Mesenchymal stem cell (in vitro differentiated cells and primary cell): ENCODE measurements at regions not wholly inside any gene's neighbourhood (a gene's known extent, or its start where the extent isn't known, plus 50 kb on each side); places are given as distances from the start of the nearest gene placed in this dataset.

ENCODE experiments used
- DNase-seq: peaks from one replicate; pipeline ENCODE4 v3.0.0-alpha.2; 2013
- H2AFZ ChIP-seq: one replicate; pipeline ENCODE4 v1.6.1; 2013; ENCODE audit warnings: low read depth, mild to moderate bottlenecking, control low read depth, inconsistent platforms, low read length, moderate library complexity
- H2AK5ac ChIP-seq: 2 replicates; pipeline ENCODE4 v1.6.1; 2013; ENCODE audit warnings: low read length, moderate library complexity, mild to moderate bottlenecking, inconsistent platforms; ENCODE audit not compliant: severe bottlenecking
- H2BK120ac ChIP-seq: one replicate; pipeline ENCODE4 v1.6.1; 2013; ENCODE audit warnings: low read depth, mild to moderate bottlenecking, inconsistent platforms, low read length, moderate library complexity
- H2BK12ac ChIP-seq, 2 experiments: one replicate each; pipeline ENCODE4 v1.6.1; 2013; ENCODE audit warnings: inconsistent platforms in 2 of 2, low read length in 2 of 2, mild to moderate bottlenecking in 2 of 2, moderate library complexity in 2 of 2, control low read depth in 1 of 2
- H2BK15ac ChIP-seq: one replicate; pipeline ENCODE4 v1.6.1; 2013; ENCODE audit warnings: mild to moderate bottlenecking, low read depth, inconsistent platforms; ENCODE audit not compliant: poor library complexity, severe bottlenecking
- H2BK5ac ChIP-seq: 2 replicates; pipeline ENCODE4 v1.6.1; 2013; ENCODE audit warnings: low read depth, mild to moderate bottlenecking, low read length, control low read depth, inconsistent platforms; ENCODE audit not compliant: poor library complexity, severe bottlenecking
- H3K14ac ChIP-seq, 2 experiments: one replicate each; pipeline ENCODE4 v1.6.1; 2013; ENCODE audit warnings: inconsistent platforms in 2 of 2, low read length in 2 of 2, control low read depth in 1 of 2, mild to moderate bottlenecking in 1 of 2, moderate library complexity in 1 of 2
- H3K18ac ChIP-seq, 2 experiments: one replicate each; pipeline ENCODE4 v1.6.1; 2013; ENCODE audit warnings: inconsistent platforms in 2 of 2, low read length in 2 of 2, control low read depth in 1 of 2, low read depth in 1 of 2, mild to moderate bottlenecking in 1 of 2
- H3K23ac ChIP-seq, 2 experiments: one replicate each; pipeline ENCODE4 v1.6.1; 2013; ENCODE audit warnings: inconsistent platforms in 2 of 2, low read length in 2 of 2, mild to moderate bottlenecking in 2 of 2, moderate library complexity in 2 of 2, control low read depth in 1 of 2
- H3K27ac ChIP-seq: 2 replicates; pipeline ENCODE4 v1.5.1; 2013; ENCODE audit warnings: mild to moderate bottlenecking, moderate library complexity, low read length, control low read depth, inconsistent platforms; ENCODE audit not compliant: poor library complexity, severe bottlenecking
- H3K27me3 ChIP-seq, 2 experiments: 2 replicates each; pipeline versions ENCODE4 v1.6.1 to v1.7.0; 2013; ENCODE audit warnings: low read length in 2 of 2, mild to moderate bottlenecking in 2 of 2, moderate library complexity in 2 of 2, control low read depth in 1 of 2, inconsistent platforms in 1 of 2; ENCODE audit not compliant: control insufficient read depth in 1 of 2, insufficient read depth in 1 of 2
- H3K36me3 ChIP-seq, 2 experiments: 2 replicates each; pipeline versions ENCODE4 v1.6.1 to v1.7.0; 2013; ENCODE audit warnings: low read length in 2 of 2, control low read depth in 1 of 2, inconsistent platforms in 1 of 2, low read depth in 1 of 2, mild to moderate bottlenecking in 1 of 2; ENCODE audit not compliant: insufficient read depth in 2 of 2, control insufficient read depth in 1 of 2
- H3K4ac ChIP-seq, 2 experiments: one replicate each; pipeline ENCODE4 v1.6.1; 2013; ENCODE audit warnings: inconsistent platforms in 2 of 2, low read length in 2 of 2, mild to moderate bottlenecking in 2 of 2, moderate library complexity in 2 of 2, control low read depth in 1 of 2, low read depth in 1 of 2
- H3K4me1 ChIP-seq: 2 replicates; pipeline ENCODE4 v1.6.1; 2013; ENCODE audit warnings: low read depth, low read length, control low read depth; ENCODE audit not compliant: control insufficient read depth, insufficient read depth
- H3K4me2 ChIP-seq: 2 replicates; pipeline ENCODE4 v1.6.1; 2013; ENCODE audit warnings: low read length, mild to moderate bottlenecking, inconsistent platforms; ENCODE audit not compliant: poor library complexity, severe bottlenecking
- H3K4me3 ChIP-seq, 2 experiments: 2 replicates each; pipeline versions ENCODE4 v1.5.1 to v1.7.0; 2013; ENCODE audit warnings: low read length in 2 of 2, mild to moderate bottlenecking in 2 of 2, control low read depth in 1 of 2, low read depth in 1 of 2; ENCODE audit not compliant: insufficient read depth in 1 of 2
- H3K79me1 ChIP-seq: replicated peaks from 2 replicates; pipeline ENCODE4 v1.6.1; 2013; ENCODE audit warnings: mild to moderate bottlenecking, control low read depth, low read length, inconsistent platforms; ENCODE audit not compliant: poor library complexity, severe bottlenecking
- H3K9ac ChIP-seq: 2 replicates; pipeline ENCODE4 v1.7.0; 2013; ENCODE audit warnings: mild to moderate bottlenecking, low read length, moderate library complexity
- H3K9me3 ChIP-seq: 2 replicates; pipeline ENCODE4 v1.7.0; 2013; ENCODE audit warnings: mild to moderate bottlenecking, low read length; ENCODE audit not compliant: control insufficient read depth
- H4K8ac ChIP-seq: one replicate; pipeline ENCODE4 v1.6.1; 2013; ENCODE audit warnings: inconsistent platforms, mild to moderate bottlenecking, low read length, moderate library complexity
- H4K91ac ChIP-seq: one replicate; pipeline ENCODE4 v1.6.1; 2013; ENCODE audit warnings: mild to moderate bottlenecking, low read length, inconsistent platforms
- WGBS: methylation state at CpG from one replicate; pipeline ENCODE4 v1.1.7; 2013; ENCODE audit warnings: mixed read lengths; 5-methylcytosine and 5-hydroxymethylcytosine counted together

DNA sequence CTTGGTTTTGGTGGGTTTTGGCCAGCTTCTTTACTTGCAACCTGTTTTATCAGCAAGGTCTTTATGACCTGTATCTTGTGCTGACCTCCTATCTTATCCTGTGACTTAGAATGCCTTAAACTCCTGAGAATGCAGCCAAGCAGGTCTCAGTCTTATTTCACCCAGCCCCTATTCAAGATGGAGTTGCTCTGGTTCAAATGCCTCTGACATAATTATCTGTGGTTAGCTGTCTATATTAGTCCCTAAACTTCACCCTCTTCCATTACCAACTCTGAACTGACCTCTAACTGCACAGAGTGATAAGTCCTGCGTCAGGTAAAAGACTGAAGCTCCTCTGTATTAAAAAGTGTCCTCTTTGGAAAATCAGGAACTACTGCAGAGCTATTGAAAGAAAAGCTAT lies 61.9 kb upstream of the CD96 start:
- Histone ChIP-seq H2BK120ac (no peak overlapping the region), H3K36me3 (no peaks in the 10 kb centered on the region), H3K4me1 (no peaks in the 10 kb centered on the region), H2AK5ac (no peak overlapping the region), H4K8ac (no peak overlapping the region), H2AFZ (no peak overlapping the region), H3K27me3 (no peaks in the 10 kb centered on the region), H3K79me1 (no peaks in the 10 kb centered on the region), H3K27ac (no peak overlapping the region), H3K4ac (no peak overlapping the region), H3K18ac (no peak overlapping the region), H2BK12ac (no peak overlapping the region), H2BK5ac (no peak overlapping the region), H2BK15ac (no peak overlapping the region), H3K4me3 (no peak overlapping the region), H3K14ac (no peak overlapping the region), H4K91ac (no peak overlapping the region), H3K4me2 (no peak overlapping the region), H3K9ac (no peak overlapping the region), H3K23ac (no peak overlapping the region), H3K9me3 (peaks cover 4% of the 10 kb centered on the region)
- 83% methylated on average over 1 of the region's 1 CpG for WGBS
- no peak for DNase-seq

DNA sequence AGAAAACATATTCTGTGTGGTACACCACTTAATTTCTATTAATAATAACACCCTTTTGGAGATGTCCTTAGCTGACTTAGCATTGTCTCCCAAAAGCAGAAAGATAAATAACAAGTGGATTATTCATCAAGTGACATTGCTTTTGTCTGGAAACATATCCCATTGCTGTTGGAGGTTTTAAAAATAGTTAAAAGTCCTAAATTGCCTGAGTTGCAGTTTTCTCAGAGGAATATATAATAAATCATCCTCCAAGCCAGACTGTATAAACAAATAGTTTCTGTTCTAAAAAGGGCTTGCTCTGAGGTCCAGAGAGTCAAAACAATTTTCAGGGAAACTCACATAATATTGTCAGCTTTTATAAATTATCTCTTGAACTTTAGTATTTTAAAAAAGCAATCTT lies 60.4 kb upstream of the CD96 start:
- no peaks in the 10 kb centered on the region for H3K79me1 ChIP-seq
- H3K27me3 ChIP-seq: no peaks in the 10 kb centered on the region
- no peak overlapping the region for H3K23ac ChIP-seq
- H3K4ac ChIP-seq: no peak overlapping the region
- H2BK15ac ChIP-seq: no peak overlapping the region
- H3K18ac ChIP-seq: no peak overlapping the region
- H3K27ac ChIP-seq: no peak overlapping the region
- no peak overlapping the region for H2BK12ac ChIP-seq
- H4K8ac ChIP-seq: no peak overlapping the region
- no peak overlapping the region for H2BK120ac ChIP-seq
- H2AK5ac ChIP-seq: no peak overlapping the region
- peak; percentile 30 for DNase-seq
- H2BK5ac ChIP-seq: no peak overlapping the region
- no peaks in the 10 kb centered on the region for H3K4me1 ChIP-seq
- H3K4me2 ChIP-seq: no peak overlapping the region
- peaks cover 4% of the 10 kb centered on the region for H3K9me3 ChIP-seq
- H2AFZ ChIP-seq: no peak overlapping the region
- H3K4me3 ChIP-seq: no peak overlapping the region
- H3K9ac ChIP-seq: no peak overlapping the region
- no peak overlapping the region for H3K14ac ChIP-seq
- H3K36me3 ChIP-seq: no peaks in the 10 kb centered on the region
- H4K91ac ChIP-seq: no peak overlapping the region

- Histone ChIP-seq H3K4me3 (no peak overlapping the region), H2AK5ac (no peak overlapping the region), H3K9me3 (peaks cover 4% of the 10 kb centered on the region), H3K9ac (no peak overlapping the region), H3K14ac (no peak overlapping the region), H3K4ac (no peak overlapping the region), H3K27me3 (no peaks in the 10 kb centered on the region), H2BK15ac (no peak overlapping the region), H3K23ac (no peak overlapping the region), H3K18ac (no peak overlapping the region), H4K91ac (no peak overlapping the region), H3K36me3 (no peaks in the 10 kb centered on the region), H2AFZ (no peak overlapping the region), H3K4me2 (no peak overlapping the region), H4K8ac (no peak overlapping the region), H2BK5ac (no peak overlapping the region), H2BK120ac (no peak overlapping the region), H3K27ac (no peak overlapping the region), H2BK12ac (no peak overlapping the region), H3K4me1 (no peaks in the 10 kb centered on the region), H3K79me1 (no peaks in the 10 kb centered on the region)
- peak; percentile 28 for DNase-seq
- WGBS: no CpG with 5 or more reads among the region's 1 CpG
These were observed 59.4 kb upstream of the CD96 start for GRCh38 chr3:111482574-111482973.

DNA sequence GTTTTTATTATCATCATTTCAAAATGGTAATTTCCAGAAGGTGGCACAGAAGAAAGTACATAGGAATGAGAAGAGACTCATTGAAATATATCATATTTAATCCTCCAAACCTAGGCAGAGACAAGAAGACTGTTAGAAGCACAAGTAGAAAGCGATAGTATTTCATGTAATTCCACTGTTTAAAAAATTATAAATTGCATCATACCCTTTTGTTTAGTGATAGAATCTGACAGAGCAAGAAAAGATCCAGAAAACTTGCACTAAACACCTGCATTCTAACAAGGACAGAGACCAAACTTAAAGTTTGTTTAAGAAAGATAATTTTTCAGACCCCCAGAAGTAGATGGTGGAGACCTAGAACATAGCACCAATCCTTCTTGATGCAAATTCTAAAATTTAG lies 56.9 kb upstream of the CD96 start:
- WGBS: no CpG with 5 or more reads among the region's 1 CpG
- Histone ChIP-seq H2BK12ac (no peak overlapping the region), H3K18ac (no peak overlapping the region), H3K4me2 (no peak overlapping the region), H2BK5ac (no peak overlapping the region), H3K27ac (no peak overlapping the region), H2BK120ac (no peak overlapping the region), H3K9ac (no peak overlapping the region), H2BK15ac (no peak overlapping the region), H3K79me1 (no peaks in the 10 kb centered on the region), H3K27me3 (no peaks in the 10 kb centered on the region), H2AK5ac (no peak overlapping the region), H3K36me3 (no peaks in the 10 kb centered on the region), H4K8ac (no peak overlapping the region), H3K4me3 (no peak overlapping the region), H3K4me1 (no peaks in the 10 kb centered on the region), H3K4ac (no peak overlapping the region), H2AFZ (no peak overlapping the region), H3K14ac (no peak overlapping the region), H3K23ac (no peak overlapping the region), H4K91ac (no peak overlapping the region), H3K9me3 (peaks cover 4% of the 10 kb centered on the region)
- no peak for DNase-seq
